Thyroid gland (tissue), 4 donors: ENCODE measurements at regions not wholly inside any gene's neighbourhood (a gene's known extent, or its start where the extent isn't known, plus 50 kb on each side); places are given as distances from the start of the nearest gene placed in this dataset.

Source experiments
- POLR2A ChIP-seq, 2 donors: fragments of 450-650 bp; IDR thresholded peaks; one replicate each; pipeline ENCODE4 v1.6.1; 2017; ENCODE audit warnings: antibody characterized with exemption in 2 of 2, mild to moderate bottlenecking in 2 of 2, moderate library complexity in 1 of 2
- TF ChIP-seq, protein P1 (sequence below), 6 experiments: fragments of 200-600 bp in 3 of 6; fragments of 450-650 bp in 3 of 6; sonication (generic) in 3 of 6; IDR thresholded peaks; one replicate each; pipeline ENCODE4 v1.5.1; 2016 to 2019; ENCODE audit warnings: antibody characterized with exemption in 6 of 6, mild to moderate bottlenecking in 2 of 6, inconsistent platforms in 1 of 6, moderate library complexity in 1 of 6

DNA sequence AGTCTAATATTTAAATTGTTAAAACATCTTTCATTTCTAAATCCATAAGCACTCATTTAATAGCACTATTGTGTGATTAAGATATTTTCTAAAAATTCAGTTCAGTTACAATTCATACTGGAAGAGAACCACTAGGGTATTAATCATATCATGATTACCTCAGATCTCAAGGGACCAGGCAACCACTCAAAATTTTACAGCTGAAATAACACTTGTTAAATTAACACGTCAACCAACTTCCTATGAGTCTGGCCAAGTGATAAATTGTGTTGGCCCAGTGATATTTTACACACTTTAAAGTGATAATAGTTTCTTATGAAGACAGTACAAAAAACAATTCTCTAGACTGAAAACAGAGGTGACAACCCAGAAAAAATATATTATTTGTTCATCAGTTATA, 869.0 kb upstream of the ADGRB3 start:
- TF ChIP-seq, protein P1, sequence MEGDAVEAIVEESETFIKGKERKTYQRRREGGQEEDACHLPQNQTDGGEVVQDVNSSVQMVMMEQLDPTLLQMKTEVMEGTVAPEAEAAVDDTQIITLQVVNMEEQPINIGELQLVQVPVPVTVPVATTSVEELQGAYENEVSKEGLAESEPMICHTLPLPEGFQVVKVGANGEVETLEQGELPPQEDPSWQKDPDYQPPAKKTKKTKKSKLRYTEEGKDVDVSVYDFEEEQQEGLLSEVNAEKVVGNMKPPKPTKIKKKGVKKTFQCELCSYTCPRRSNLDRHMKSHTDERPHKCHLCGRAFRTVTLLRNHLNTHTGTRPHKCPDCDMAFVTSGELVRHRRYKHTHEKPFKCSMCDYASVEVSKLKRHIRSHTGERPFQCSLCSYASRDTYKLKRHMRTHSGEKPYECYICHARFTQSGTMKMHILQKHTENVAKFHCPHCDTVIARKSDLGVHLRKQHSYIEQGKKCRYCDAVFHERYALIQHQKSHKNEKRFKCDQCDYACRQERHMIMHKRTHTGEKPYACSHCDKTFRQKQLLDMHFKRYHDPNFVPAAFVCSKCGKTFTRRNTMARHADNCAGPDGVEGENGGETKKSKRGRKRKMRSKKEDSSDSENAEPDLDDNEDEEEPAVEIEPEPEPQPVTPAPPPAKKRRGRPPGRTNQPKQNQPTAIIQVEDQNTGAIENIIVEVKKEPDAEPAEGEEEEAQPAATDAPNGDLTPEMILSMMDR (IDR thresholded peaks at IDR 0.05) = no peak
- no peak for TF ChIP-seq POLR2A (IDR thresholded peaks at IDR 0.05)
